Hepatocyte (in vitro differentiated cells): ENCODE measurements at regions not wholly inside any gene's neighbourhood (a gene's known extent, or its start where the extent isn't known, plus 50 kb on each side); places are given as distances from the start of the nearest gene placed in this dataset.

Source experiments
- DNase-seq: peaks from one replicate; pipeline ENCODE4 v3.0.0-alpha.2; 2016; ENCODE audit warnings: low spot score
- H2AFZ ChIP-seq: fragments of 200-600 bp; sonication (generic); 2 replicates; pipeline ENCODE4 v1.6.0; 2016; ENCODE audit warnings: antibody characterized with exemption, mild to moderate bottlenecking
- H3K27ac ChIP-seq: fragments of 200-600 bp; sonication (generic); 2 replicates; pipeline ENCODE4 v1.5.1; 2016; ENCODE audit warnings: mild to moderate bottlenecking
- H3K27me3 ChIP-seq: fragments of 200-600 bp; sonication (generic); 2 replicates; pipeline ENCODE4 v1.6.1; 2016
- H3K36me3 ChIP-seq: fragments of 200-600 bp; sonication (generic); replicated peaks from 2 replicates; pipeline ENCODE4 v1.5.1; 2016; ENCODE audit warnings: low read depth; ENCODE audit not compliant: insufficient read depth
- H3K4me1 ChIP-seq: fragments of 200-600 bp; sonication (generic); 2 replicates; pipeline ENCODE4 v1.5.1; 2016; ENCODE audit warnings: mild to moderate bottlenecking, moderate library complexity; ENCODE audit not compliant: insufficient read depth
- H3K4me2 ChIP-seq: fragments of 200-600 bp; sonication (generic); 2 replicates; pipeline ENCODE4 v1.6.0; 2016
- H3K4me3 ChIP-seq: fragments of 200-600 bp; sonication (generic); 2 replicates; pipeline ENCODE4 v1.5.1; 2016; ENCODE audit warnings: mild to moderate bottlenecking
- H3K79me2 ChIP-seq: fragments of 200-600 bp; sonication (generic); 2 replicates; pipeline ENCODE4 v1.6.0; 2017; ENCODE audit warnings: mild to moderate bottlenecking
- H3K9me2 ChIP-seq: fragments of 200-600 bp; sonication (generic); replicated peaks from 2 replicates; pipeline ENCODE4 v1.6.0; 2017; ENCODE audit warnings: mild to moderate bottlenecking; ENCODE audit not compliant: insufficient read depth
- H3K9me3 ChIP-seq: fragments of 200-600 bp; sonication (generic); 2 replicates; pipeline ENCODE4 v1.5.1; 2016; ENCODE audit warnings: low read depth, mild to moderate bottlenecking
- H4K20me1 ChIP-seq: fragments of 200-600 bp; sonication (generic); 2 replicates; pipeline ENCODE4 v1.6.0; 2016; ENCODE audit warnings: mild to moderate bottlenecking; ENCODE audit not compliant: insufficient read depth, poor library complexity, severe bottlenecking
- CTCF ChIP-seq: fragments of 200-600 bp; sonication (generic); IDR thresholded peaks from 2 replicates; pipeline ENCODE4 v1.5.1; 2016; ENCODE audit warnings: antibody characterized with exemption, mild to moderate bottlenecking; ENCODE audit not compliant: poor library complexity
- EZH2 ChIP-seq: fragments of 200-600 bp; sonication (generic); IDR thresholded peaks from 2 replicates; pipeline ENCODE4 v1.6.1; 2016; ENCODE audit warnings: antibody characterized with exemption, mild to moderate bottlenecking, borderline replicate concordance
- EZH2phosphoT487 ChIP-seq: fragments of 200-600 bp; sonication (generic); IDR thresholded peaks from one replicate; pipeline ENCODE4 v1.6.1; 2018; ENCODE audit warnings: antibody characterized with exemption, mild to moderate bottlenecking, low read depth, moderate library complexity; ENCODE audit not compliant: unreplicated experiment, severe bottlenecking
- WGBS: methylation state at CpG from one replicate; pipeline ENCODE4 v1.1.6; 2016; ENCODE audit warnings: low lambda C conversion rate; ENCODE audit errors: missing lambda C conversion rate; 5-methylcytosine and 5-hydroxymethylcytosine counted together

DNA sequence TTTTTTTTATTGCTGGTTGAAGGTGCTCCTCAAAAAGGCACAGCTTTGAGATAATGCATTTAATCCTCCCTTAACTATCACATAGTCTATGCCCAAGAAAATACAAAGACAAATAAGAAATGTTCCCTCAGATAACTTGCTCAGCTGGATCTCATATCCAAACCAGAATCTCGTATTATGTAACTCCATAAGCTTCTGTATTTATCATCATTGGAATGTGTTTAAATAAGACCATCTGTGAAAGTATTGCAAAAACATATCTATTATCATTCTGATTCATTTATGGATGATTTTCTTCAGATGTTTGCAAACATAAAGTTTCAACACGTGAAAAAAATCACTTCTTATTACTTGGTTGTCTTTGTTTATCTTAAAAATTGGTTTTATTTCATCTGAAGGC, 190.9 kb downstream of the IRS2 start:
- H3K27me3 ChIP-seq = no peaks in the 10 kb centered on the region
- no peak for TF ChIP-seq CTCF
- H3K9me3 ChIP-seq = no peaks in the 10 kb centered on the region
- no peak overlapping the region for H3K27ac ChIP-seq
- no peaks in the 10 kb centered on the region for H4K20me1 ChIP-seq
- H2AFZ ChIP-seq = no peak overlapping the region
- H3K4me3 ChIP-seq = no peak overlapping the region
- no peaks in the 10 kb centered on the region for H3K79me2 ChIP-seq
- DNase-seq = no peak
- H3K4me2 ChIP-seq = no peak overlapping the region
- H3K4me1 ChIP-seq = peaks cover 6% of the 10 kb centered on the region
- WGBS = 59% methylated on average over 2 of the region's 2 CpGs
- H3K36me3 ChIP-seq = no peaks in the 10 kb centered on the region
- no peaks in the 10 kb centered on the region for H3K9me2 ChIP-seq

- Histone ChIP-seq H3K79me2 (no peaks in the 10 kb centered on the region), H3K4me3 (no peak overlapping the region), H3K9me2 (no peaks in the 10 kb centered on the region), H3K36me3 (no peaks in the 10 kb centered on the region), H3K27me3 (no peaks in the 10 kb centered on the region), H3K27ac (peak overlapping the region; percentile 67), H3K4me1 (peaks cover 6% of the 10 kb centered on the region), H3K4me2 (peak overlapping the region; percentile 42), H2AFZ (no peak overlapping the region), H3K9me3 (no peaks in the 10 kb centered on the region), H4K20me1 (no peaks in the 10 kb centered on the region)
- DNase-seq = no peak
- TF ChIP-seq EZH2 (no peak), CTCF (no peak), EZH2phosphoT487 (no peak)
- 70% methylated on average over 3 of the region's 3 CpGs for WGBS
Observed at GRCh38 chr13:109593230-109593629, 193.2 kb downstream of the IRS2 start.

- peaks cover 9% of the 10 kb centered on the region for H3K4me1 ChIP-seq
- TF ChIP-seq CTCF = no peak
- 54% methylated on average over 4 of the region's 4 CpGs for WGBS
- H4K20me1 ChIP-seq = no peaks in the 10 kb centered on the region
- H2AFZ ChIP-seq = no peak overlapping the region
- no peaks in the 10 kb centered on the region for H3K9me3 ChIP-seq
- H3K9me2 ChIP-seq = no peaks in the 10 kb centered on the region
- H3K4me3 ChIP-seq = no peak overlapping the region
- H3K27me3 ChIP-seq = no peaks in the 10 kb centered on the region
- H3K79me2 ChIP-seq = no peaks in the 10 kb centered on the region
- peak overlapping the region; percentile 67 for H3K27ac ChIP-seq
- H3K36me3 ChIP-seq = no peaks in the 10 kb centered on the region
- peak; percentile 46 for DNase-seq
- H3K4me2 ChIP-seq = peak overlapping the region; percentile 26
Observed at GRCh38 chr13:109592770-109593169, 193.6 kb downstream of the IRS2 start.

- no peak for DNase-seq
Observed at GRCh38 chr13:109587689-109588088, 198.7 kb downstream of the IRS2 start.

More at GRCh38 chr13:109587689-109588088, 198.7 kb downstream of the IRS2 start:
- peaks cover 16% of the 10 kb centered on the region for H3K4me1 ChIP-seq
- H2AFZ ChIP-seq = no peak overlapping the region
- H3K4me2 ChIP-seq = peak overlapping the region; percentile 52
- H4K20me1 ChIP-seq = no peaks in the 10 kb centered on the region
- H3K79me2 ChIP-seq = no peaks in the 10 kb centered on the region
- H3K9me2 ChIP-seq = no peaks in the 10 kb centered on the region
- no peaks in the 10 kb centered on the region for H3K9me3 ChIP-seq
- TF ChIP-seq EZH2 (no peak), EZH2phosphoT487 (no peak)
- no peaks in the 10 kb centered on the region for H3K27me3 ChIP-seq
- no peak overlapping the region for H3K4me3 ChIP-seq
- H3K27ac ChIP-seq = peak overlapping the region; percentile 76
- no peaks in the 10 kb centered on the region for H3K36me3 ChIP-seq
